H9 (cell line): ENCODE measurements at regions not wholly inside any gene's neighbourhood (a gene's known extent, or its start where the extent isn't known, plus 50 kb on each side); places are given as distances from the start of the nearest gene placed in this dataset.

Experiments used
- DNase-seq: peaks from one replicate; pipeline ENCODE4 v3.0.0-alpha.2; 2017
- H2AFZ ChIP-seq: one replicate; pipeline ENCODE4 v1.6.1; 2013; ENCODE audit warnings: mild to moderate bottlenecking, low read length, control low read depth, moderate library complexity
- H2AK5ac ChIP-seq: 2 replicates; pipeline ENCODE4 v1.6.1; 2013; ENCODE audit warnings: low read length, control low read depth, mixed read lengths; ENCODE audit not compliant: insufficient read length
- H2BK120ac ChIP-seq: one replicate; pipeline ENCODE4 v1.6.1; 2013; ENCODE audit warnings: low read depth, mild to moderate bottlenecking, low read length, control low read depth, inconsistent platforms; ENCODE audit not compliant: poor library complexity, severe bottlenecking
- H2BK12ac ChIP-seq: 2 replicates; pipeline ENCODE4 v1.6.1; 2013; ENCODE audit warnings: low read length, control low read depth, mixed read lengths, low read depth; ENCODE audit not compliant: insufficient read length
- H2BK15ac ChIP-seq: 2 replicates; pipeline ENCODE4 v1.6.1; 2013; ENCODE audit warnings: low read depth, low read length, control low read depth
- H2BK20ac ChIP-seq: one replicate; pipeline ENCODE4 v1.6.1; 2013; ENCODE audit warnings: low read depth, mild to moderate bottlenecking, low read length, control low read depth, inconsistent platforms; ENCODE audit not compliant: poor library complexity, severe bottlenecking
- H2BK5ac ChIP-seq: 2 replicates; pipeline ENCODE4 v1.6.1; 2013; ENCODE audit warnings: low read length, control low read depth, mixed read lengths; ENCODE audit not compliant: insufficient read length
- H3K14ac ChIP-seq: 2 replicates; pipeline ENCODE4 v1.6.1; 2013; ENCODE audit warnings: low read length, control low read depth; ENCODE audit not compliant: insufficient read depth
- H3K18ac ChIP-seq: 2 replicates; pipeline ENCODE4 v1.6.1; 2013; ENCODE audit warnings: low read depth, mild to moderate bottlenecking, mixed read lengths, low read length, control low read depth; ENCODE audit not compliant: insufficient read length
- H3K23ac ChIP-seq: 2 replicates; pipeline ENCODE4 v1.6.1; 2013; ENCODE audit warnings: low read length, control low read depth, mixed read lengths, low read depth; ENCODE audit not compliant: insufficient read length
- H3K23me2 ChIP-seq: 2 replicates; pipeline ENCODE4 v1.6.1; 2013; ENCODE audit warnings: low read depth, mild to moderate bottlenecking, mixed read lengths, low read length, control low read depth; ENCODE audit not compliant: insufficient read length, poor library complexity, severe bottlenecking
- H3K27ac ChIP-seq: 2 replicates; pipeline ENCODE4 v1.5.1; 2013; ENCODE audit warnings: low read length, control low read depth, mixed read lengths, low read depth; ENCODE audit not compliant: insufficient read length
- H3K27me3 ChIP-seq: 2 replicates; pipeline ENCODE4 v1.6.1; 2013; ENCODE audit warnings: low read length, control low read depth, inconsistent platforms; ENCODE audit not compliant: insufficient read depth
- H3K4ac ChIP-seq: 2 replicates; pipeline ENCODE4 v1.6.1; 2013; ENCODE audit warnings: low read depth, mild to moderate bottlenecking, control low read depth, inconsistent platforms, low read length, moderate library complexity
- H3K4me1 ChIP-seq: 2 replicates; pipeline ENCODE4 v1.6.1; 2013; ENCODE audit warnings: low read length, control low read depth, inconsistent platforms; ENCODE audit not compliant: insufficient read depth
- H3K4me2 ChIP-seq: 2 replicates; pipeline ENCODE4 v1.6.1; 2013; ENCODE audit warnings: low read length, control low read depth, mixed read lengths; ENCODE audit not compliant: insufficient read length, insufficient read depth
- H3K56ac ChIP-seq: 2 replicates; pipeline ENCODE4 v1.6.1; 2013; ENCODE audit warnings: low read depth, mild to moderate bottlenecking, mixed read lengths, low read length, control low read depth; ENCODE audit not compliant: insufficient read length
- H3K79me1 ChIP-seq: 2 replicates; pipeline ENCODE4 v1.6.1; 2013; ENCODE audit warnings: low read depth, mild to moderate bottlenecking, moderate library complexity, low read length, control low read depth, inconsistent platforms; ENCODE audit not compliant: insufficient read depth, poor library complexity, severe bottlenecking
- H3K79me2 ChIP-seq: 2 replicates; pipeline ENCODE4 v1.6.1; 2013; ENCODE audit warnings: low read length, control low read depth, inconsistent platforms; ENCODE audit not compliant: insufficient read depth
- H3K9ac ChIP-seq: 2 replicates; pipeline ENCODE4 v1.6.1; 2013; ENCODE audit warnings: low read length, control low read depth, mixed read lengths; ENCODE audit not compliant: insufficient read length; ENCODE audit errors: extremely low read depth
- H3K9me3 ChIP-seq: one replicate; pipeline ENCODE4 v1.6.1; 2013; ENCODE audit warnings: low read depth, low read length, inconsistent platforms; ENCODE audit not compliant: control insufficient read depth
- H3T11ph ChIP-seq: one replicate; pipeline ENCODE4 v1.6.1; 2013; ENCODE audit warnings: mild to moderate bottlenecking, low read length, control low read depth, inconsistent platforms
- H4K20me1 ChIP-seq: one replicate; pipeline ENCODE4 v1.6.1; 2013; ENCODE audit not compliant: control insufficient read depth, insufficient read length, insufficient read depth
- H4K5ac ChIP-seq: 2 replicates; pipeline ENCODE4 v1.6.1; 2013; ENCODE audit warnings: low read depth, mild to moderate bottlenecking, mixed read lengths, low read length, control low read depth; ENCODE audit not compliant: insufficient read length
- H4K8ac ChIP-seq: replicated peaks from 2 replicates; pipeline ENCODE4 v1.6.1; 2013; ENCODE audit warnings: low read length, control low read depth, mixed read lengths, low read depth; ENCODE audit not compliant: insufficient read length
- H4K91ac ChIP-seq: 2 replicates; pipeline ENCODE4 v1.6.1; 2013; ENCODE audit warnings: low read depth, mild to moderate bottlenecking, moderate library complexity, mixed read lengths, low read length, control low read depth; ENCODE audit not compliant: insufficient read length
- H3K27ac Mint-ChIP-seq, 3 experiments: 2 replicates in 2 of 3; 3 replicates in 1 of 3; pipeline ENCODE4 v1.8.0; 2020 to 2021; ENCODE audit warnings: mixed read lengths in 3 of 3, mild to moderate bottlenecking in 1 of 3, moderate library complexity in 1 of 3
- H3K27me3 Mint-ChIP-seq: 2 replicates; pipeline ENCODE4 v1.8.0; 2021; ENCODE audit warnings: low read depth, mild to moderate bottlenecking, moderate library complexity, mixed read lengths
- H3K36me3 Mint-ChIP-seq, 3 experiments: 2 replicates in 2 of 3; 3 replicates in 1 of 3; pipeline ENCODE4 v1.8.0; 2020 to 2021; ENCODE audit warnings: low read depth in 3 of 3, mixed read lengths in 3 of 3; ENCODE audit not compliant: insufficient read depth in 1 of 3
- H3K4me1 Mint-ChIP-seq, 2 experiments: 2 replicates each; pipeline ENCODE4 v1.8.0; 2020; ENCODE audit warnings: mixed read lengths in 2 of 2
- H3K4me3 Mint-ChIP-seq, 2 experiments: 2 replicates in 1 of 2; 3 replicates in 1 of 2; pipeline ENCODE4 v1.8.0; 2020 to 2021; ENCODE audit warnings: mild to moderate bottlenecking in 2 of 2, mixed read lengths in 2 of 2, moderate library complexity in 1 of 2
- H3K9me3 Mint-ChIP-seq, 2 experiments: 2 replicates in 1 of 2; 3 replicates in 1 of 2; pipeline ENCODE4 v1.8.0; 2020; ENCODE audit warnings: mild to moderate bottlenecking in 2 of 2, mixed read lengths in 2 of 2, moderate library complexity in 1 of 2
- CTCF ChIP-seq: fragments of 200-600 bp; sonication (generic); conservative IDR thresholded peaks from 3 replicates; pipeline ENCODE4 v1.8.0; 2021; ENCODE audit warnings: antibody characterized with exemption, mild to moderate bottlenecking
- WGBS: extraction: QIAGEN DNeasy Blood & Tissue Kit; methylation state at CpG from one replicate; pipeline ENCODE4 v1.1.7; 2013; ENCODE audit warnings: missing lambda C conversion rate, low lambda C conversion rate, mixed read lengths; ENCODE audit not compliant: insufficient read length; ENCODE audit errors: extremely low coverage; 5-methylcytosine and 5-hydroxymethylcytosine counted together

DNA sequence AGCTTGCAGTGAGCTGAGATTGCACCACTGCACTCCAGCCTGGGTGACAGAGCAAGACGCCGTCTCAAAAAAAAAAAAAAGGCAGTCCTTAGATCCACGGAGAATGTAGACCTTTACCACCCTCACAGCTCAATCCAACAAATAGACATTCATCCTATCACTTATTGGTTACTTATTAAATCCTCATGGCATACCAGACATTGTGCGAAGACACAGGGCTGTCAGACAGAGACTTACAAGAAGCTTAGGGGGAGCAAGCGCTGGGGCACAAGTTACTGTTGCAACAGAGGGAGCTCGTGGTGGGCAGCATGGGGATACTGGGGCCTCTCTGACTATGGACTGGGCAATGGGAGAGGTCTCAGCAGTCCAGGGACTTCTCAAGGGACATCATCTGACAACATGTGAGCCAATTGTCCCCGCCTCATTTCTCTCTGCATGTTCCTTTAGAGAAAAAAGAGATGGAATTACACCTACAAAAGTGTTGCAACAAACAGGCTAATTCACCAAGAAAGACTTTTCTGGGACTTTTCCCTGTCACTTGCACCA, 82.8 kb upstream of the TNS3 start:
- no peak overlapping the region for H3K27ac Mint-ChIP-seq
- no peak overlapping the region for H3K4me3 Mint-ChIP-seq
- H2BK12ac ChIP-seq: no peak overlapping the region
- WGBS: no CpG with 5 or more reads among the region's 7 CpGs
- H3K23me2 ChIP-seq: no peaks in the 10 kb centered on the region
- H4K8ac ChIP-seq: no peak overlapping the region
- H3K4me2 ChIP-seq: no peak overlapping the region
- H2BK15ac ChIP-seq: no peak overlapping the region
- no peak overlapping the region for H3K27ac ChIP-seq
- no peaks in the 10 kb centered on the region for H3K27me3 ChIP-seq
- no peaks in the 10 kb centered on the region for H3K9me3 ChIP-seq
- H4K5ac ChIP-seq: no peak overlapping the region
- no peak overlapping the region for H2BK120ac ChIP-seq
- no peak overlapping the region for H3K56ac ChIP-seq
- H3K4me1 ChIP-seq: no peaks in the 10 kb centered on the region
- no peak overlapping the region for H2AFZ ChIP-seq
- H3K79me1 ChIP-seq: no peaks in the 10 kb centered on the region
- TF ChIP-seq CTCF: no peak
- no peak overlapping the region for H3K4ac ChIP-seq
- no peak overlapping the region for H4K91ac ChIP-seq
- H3K18ac ChIP-seq: no peak overlapping the region
- H3K9me3 Mint-ChIP-seq: no peaks in the 10 kb centered on the region; a peak in 1 of 5 replicates
- no peak overlapping the region for H2AK5ac ChIP-seq
- H3K9ac ChIP-seq: no peak overlapping the region
- DNase-seq: no peak
- no peak overlapping the region for H3K23ac ChIP-seq
- H2BK5ac ChIP-seq: no peak overlapping the region
- no peak overlapping the region for H3T11ph ChIP-seq
- no peaks in the 10 kb centered on the region for H4K20me1 ChIP-seq
- H3K79me2 ChIP-seq: no peaks in the 10 kb centered on the region
- peaks cover 4% of the 10 kb centered on the region; the same call in 1 of the 2 replicates for H3K27me3 Mint-ChIP-seq
- no peak overlapping the region for H3K14ac ChIP-seq
- H3K4me1 Mint-ChIP-seq: peaks cover 13% of the 10 kb centered on the region in 2 experiments
- H2BK20ac ChIP-seq: no peak overlapping the region
- no peaks in the 10 kb centered on the region; a peak in 1 of 7 replicates for H3K36me3 Mint-ChIP-seq
